ENCODE measurements at regions not wholly inside any gene's neighbourhood (a gene's known extent, or its start where the extent isn't known, plus 50 kb on each side); places are given as distances from the start of the nearest gene placed in this dataset.

DNA sequence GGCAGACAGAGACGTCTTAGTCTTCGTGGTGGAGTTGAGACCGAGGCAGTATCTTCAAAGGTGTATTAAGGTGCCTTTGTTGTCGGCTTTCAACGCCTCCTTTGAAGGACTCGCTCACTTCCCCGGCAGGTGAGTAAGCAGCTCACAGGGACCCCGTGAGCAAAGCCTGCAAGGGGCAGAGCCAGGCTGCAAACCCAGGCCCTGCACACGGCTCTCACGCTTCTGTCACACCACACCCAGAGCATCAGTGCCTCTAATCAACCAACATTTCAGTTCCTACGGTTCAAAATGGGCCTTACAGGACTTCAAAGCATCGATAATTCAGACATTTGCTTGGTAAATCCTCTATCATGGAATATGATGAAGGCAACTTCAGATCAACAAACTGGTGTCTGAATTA is 64.8 kb upstream of the INSIG1 start:
- in situ Hi-C loops (cut with MboI; ENCODE audit: low pct_ligation_motif_present in 1 of 4, low pct_unique_long_range_greater_than_20kb in 1 of 4, low sequenced_read_pairs in 3 of 4) = no loop called here
- Histone ChIP-seq H3K9me3 (no peaks in the 10 kb centered on the region), H3K36me3 (no peaks in the 10 kb centered on the region), H3K27me3 (no peaks in the 10 kb centered on the region), H3K4me3 (no peak overlapping the region), H3K27ac (no peak overlapping the region), H3K4me1 (peaks cover 0 to 4% (median 0%) of the 10 kb centered on the region in 4 donors)
- intact Hi-C loops (cut with DNase I; ENCODE audit: low total_unique reads) = no loop called here
- DNase-seq = no peak
- TF ChIP-seq POLR2AphosphoS5 (IDR thresholded peaks at IDR 0.05) (no peak), POLR2A (IDR thresholded peaks at IDR 0.05) (no peak), EP300 (IDR thresholded peaks at IDR 0.05; ENCODE audit: low read depth) (no peak)
- TF ChIP-seq, protein P1, sequence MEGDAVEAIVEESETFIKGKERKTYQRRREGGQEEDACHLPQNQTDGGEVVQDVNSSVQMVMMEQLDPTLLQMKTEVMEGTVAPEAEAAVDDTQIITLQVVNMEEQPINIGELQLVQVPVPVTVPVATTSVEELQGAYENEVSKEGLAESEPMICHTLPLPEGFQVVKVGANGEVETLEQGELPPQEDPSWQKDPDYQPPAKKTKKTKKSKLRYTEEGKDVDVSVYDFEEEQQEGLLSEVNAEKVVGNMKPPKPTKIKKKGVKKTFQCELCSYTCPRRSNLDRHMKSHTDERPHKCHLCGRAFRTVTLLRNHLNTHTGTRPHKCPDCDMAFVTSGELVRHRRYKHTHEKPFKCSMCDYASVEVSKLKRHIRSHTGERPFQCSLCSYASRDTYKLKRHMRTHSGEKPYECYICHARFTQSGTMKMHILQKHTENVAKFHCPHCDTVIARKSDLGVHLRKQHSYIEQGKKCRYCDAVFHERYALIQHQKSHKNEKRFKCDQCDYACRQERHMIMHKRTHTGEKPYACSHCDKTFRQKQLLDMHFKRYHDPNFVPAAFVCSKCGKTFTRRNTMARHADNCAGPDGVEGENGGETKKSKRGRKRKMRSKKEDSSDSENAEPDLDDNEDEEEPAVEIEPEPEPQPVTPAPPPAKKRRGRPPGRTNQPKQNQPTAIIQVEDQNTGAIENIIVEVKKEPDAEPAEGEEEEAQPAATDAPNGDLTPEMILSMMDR (IDR thresholded peaks at IDR 0.05) = no peak
- WGBS, 2 donors (ENCODE audit: low coverage in 1 of 2) = 70 to 88% methylated on average over 2 to 12 of the region's 12 CpGs

DNA sequence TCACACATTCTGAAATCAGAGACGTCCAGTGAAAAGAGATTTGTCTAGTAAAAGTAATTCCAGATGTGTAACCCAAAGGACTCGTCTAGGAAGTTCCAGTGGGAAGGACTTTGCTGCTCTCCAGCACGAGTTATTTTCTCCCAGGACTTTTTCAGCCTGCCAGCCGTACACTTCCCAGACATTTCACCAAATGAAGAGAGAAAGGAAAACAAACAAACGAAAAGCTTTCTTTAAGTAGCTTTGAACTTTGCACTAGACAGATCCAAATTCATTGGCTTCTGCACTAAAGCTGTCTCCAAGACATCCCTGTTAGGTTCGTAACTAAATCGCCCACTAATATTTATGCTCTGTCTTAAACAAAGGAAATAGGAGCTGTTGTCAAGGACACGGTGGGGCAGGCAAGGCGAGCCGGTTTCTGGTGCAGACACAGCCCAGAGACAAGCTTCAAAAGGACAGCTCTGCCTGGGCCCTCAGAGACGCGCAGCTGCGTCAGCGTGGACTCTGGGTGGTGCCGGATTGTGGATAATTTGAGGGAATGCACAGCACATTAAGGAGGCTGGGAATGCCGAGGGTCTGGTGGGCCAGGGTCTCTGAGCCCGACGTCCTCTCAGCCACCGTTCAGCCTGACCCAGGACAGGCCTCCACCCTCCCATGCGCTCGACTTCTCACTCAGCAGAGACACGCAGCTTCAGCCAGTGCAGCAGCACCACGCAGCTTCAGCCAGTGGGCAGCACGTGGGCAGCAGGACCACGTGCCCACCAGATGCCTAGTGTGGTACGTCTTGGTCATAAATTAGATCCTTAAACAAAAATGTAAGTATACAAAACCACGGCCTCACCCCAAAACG is 64.1 kb upstream of the INSIG1 start:
- intact Hi-C loops (cut with DNase I; ENCODE audit: low total_unique reads) = no loop called here
- Histone ChIP-seq H3K4me3 (no peak overlapping the region), H3K9me3 (no peaks in the 10 kb centered on the region), H3K27ac (no peak overlapping the region), H3K27me3 (no peaks in the 10 kb centered on the region), H3K4me1 (peaks cover 0 to 4% (median 0%) of the 10 kb centered on the region in 4 donors), H3K36me3 (no peaks in the 10 kb centered on the region)
- 59% methylated on average over 16 to 28 of the region's 28 CpGs for WGBS, 2 donors (ENCODE audit: low coverage in 1 of 2)
- DNase-seq = no peak
- in situ Hi-C loops (cut with MboI; ENCODE audit: low pct_ligation_motif_present in 1 of 4, low pct_unique_long_range_greater_than_20kb in 1 of 4, low sequenced_read_pairs in 3 of 4) = no loop called here
- TF ChIP-seq POLR2AphosphoS5 (IDR thresholded peaks at IDR 0.05) (no peak), POLR2A (IDR thresholded peaks at IDR 0.05) (no peak), EP300 (IDR thresholded peaks at IDR 0.05; ENCODE audit: low read depth) (no peak)
- TF ChIP-seq, protein P1 (IDR thresholded peaks at IDR 0.05) = no peak

DNA sequence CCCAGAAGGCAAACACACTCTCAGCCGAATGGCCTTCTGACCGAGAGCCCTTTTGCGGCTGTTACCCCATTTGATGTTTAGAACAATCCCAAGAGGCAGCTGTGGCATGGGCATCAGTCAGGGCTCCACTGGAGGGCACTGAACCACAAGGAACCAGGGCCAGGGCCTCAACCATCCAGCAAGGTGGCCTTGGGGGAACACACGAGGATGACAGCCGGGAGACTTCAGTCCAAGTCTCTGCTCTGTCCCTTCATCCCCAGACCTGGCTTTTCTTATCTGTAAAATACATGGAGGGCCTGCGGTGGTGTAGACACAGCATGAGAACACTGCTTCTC is 63.6 kb upstream of the INSIG1 start:
- Histone ChIP-seq H3K9me3 (no peaks in the 10 kb centered on the region), H3K27ac (no peak overlapping the region), H3K36me3 (no peaks in the 10 kb centered on the region), H3K4me1 (peaks cover 0 to 4% (median 0%) of the 10 kb centered on the region in 4 donors), H3K4me3 (no peak overlapping the region), H3K27me3 (no peaks in the 10 kb centered on the region)
- 89 to 100% methylated on average over 1 to 6 of the region's 6 CpGs for WGBS, 2 donors (ENCODE audit: low coverage in 1 of 2)
- in situ Hi-C loops (cut with MboI; ENCODE audit: low pct_ligation_motif_present in 1 of 4, low pct_unique_long_range_greater_than_20kb in 1 of 4, low sequenced_read_pairs in 3 of 4) = no loop called here
- intact Hi-C loops (cut with DNase I; ENCODE audit: low total_unique reads) = no loop called here
- TF ChIP-seq, protein P1 (IDR thresholded peaks at IDR 0.05) = no peak
- TF ChIP-seq POLR2A (IDR thresholded peaks at IDR 0.05) (no peak), EP300 (IDR thresholded peaks at IDR 0.05; ENCODE audit: low read depth) (no peak), POLR2AphosphoS5 (IDR thresholded peaks at IDR 0.05) (no peak)
- DNase-seq = no peak

DNA sequence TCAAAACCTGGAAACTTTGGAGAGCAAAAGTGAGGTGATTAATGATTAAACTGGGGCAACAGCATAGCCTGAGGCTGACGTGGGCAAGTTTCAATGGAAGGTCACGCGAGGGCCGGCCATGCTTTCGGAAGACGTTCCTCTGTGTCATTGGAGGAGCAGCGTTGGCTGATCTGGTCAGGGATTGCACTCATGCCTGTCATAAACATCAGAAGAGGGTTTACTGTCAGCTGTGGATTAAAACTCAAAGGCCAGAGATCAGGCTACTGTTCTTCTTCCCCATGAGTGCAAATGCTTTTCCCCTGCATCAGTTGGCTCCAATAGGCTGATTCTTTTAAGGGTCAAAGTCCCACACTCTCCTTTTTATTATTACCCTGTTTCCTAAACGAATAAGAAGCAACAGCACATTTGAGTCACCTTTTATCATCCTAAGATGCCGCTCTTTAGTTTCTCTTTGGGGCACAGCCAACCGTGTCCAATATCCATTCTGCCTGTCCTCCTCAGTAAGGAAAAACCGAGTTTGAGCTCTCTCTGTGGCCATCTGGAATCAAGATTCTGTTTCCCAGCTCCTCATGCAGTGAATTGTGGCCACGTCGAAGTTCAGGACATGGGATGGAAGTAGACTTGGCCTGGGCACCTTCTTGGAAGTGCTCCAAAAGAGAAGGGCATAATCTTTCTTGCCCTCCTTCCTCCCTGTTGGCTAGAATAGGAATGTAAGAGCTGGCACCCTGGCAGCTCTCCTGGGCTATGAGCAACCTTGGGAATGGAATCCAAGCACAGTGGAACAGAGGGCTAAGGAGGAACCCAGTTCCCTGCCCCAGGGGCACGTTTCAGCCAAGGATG is 62.5 kb upstream of the INSIG1 start:
- H3K9me3 ChIP-seq = no peaks in the 10 kb centered on the region
- WGBS, 2 donors (ENCODE audit: low coverage in 1 of 2) = 32 to 49% methylated on average over 2 to 14 of the region's 14 CpGs
- intact Hi-C loops (cut with DNase I; ENCODE audit: low total_unique reads) (no loop called here), in situ Hi-C loops (cut with MboI; ENCODE audit: low pct_ligation_motif_present in 1 of 4, low pct_unique_long_range_greater_than_20kb in 1 of 4, low sequenced_read_pairs in 3 of 4) (no loop called here)
- peaks cover 0 to 4% (median 0%) of the 10 kb centered on the region in 4 donors for H3K4me1 ChIP-seq
- H3K36me3 ChIP-seq = no peaks in the 10 kb centered on the region
- no peak overlapping the region for H3K27ac ChIP-seq
- TF ChIP-seq EP300 (IDR thresholded peaks at IDR 0.05; ENCODE audit: low read depth) = no peak
- no peak for TF ChIP-seq POLR2AphosphoS5 (IDR thresholded peaks at IDR 0.05)
- no peak overlapping the region for H3K4me3 ChIP-seq
- no peaks in the 10 kb centered on the region for H3K27me3 ChIP-seq
- DNase-seq = no peak
